ENCODE measurements at regions not wholly inside any gene's neighbourhood (a gene's known extent, or its start where the extent isn't known, plus 50 kb on each side); places are given as distances from the start of the nearest gene placed in this dataset.
A peak's percentile ranks its signal among the peaks of the same experiment; 100 is the strongest.

DNA sequence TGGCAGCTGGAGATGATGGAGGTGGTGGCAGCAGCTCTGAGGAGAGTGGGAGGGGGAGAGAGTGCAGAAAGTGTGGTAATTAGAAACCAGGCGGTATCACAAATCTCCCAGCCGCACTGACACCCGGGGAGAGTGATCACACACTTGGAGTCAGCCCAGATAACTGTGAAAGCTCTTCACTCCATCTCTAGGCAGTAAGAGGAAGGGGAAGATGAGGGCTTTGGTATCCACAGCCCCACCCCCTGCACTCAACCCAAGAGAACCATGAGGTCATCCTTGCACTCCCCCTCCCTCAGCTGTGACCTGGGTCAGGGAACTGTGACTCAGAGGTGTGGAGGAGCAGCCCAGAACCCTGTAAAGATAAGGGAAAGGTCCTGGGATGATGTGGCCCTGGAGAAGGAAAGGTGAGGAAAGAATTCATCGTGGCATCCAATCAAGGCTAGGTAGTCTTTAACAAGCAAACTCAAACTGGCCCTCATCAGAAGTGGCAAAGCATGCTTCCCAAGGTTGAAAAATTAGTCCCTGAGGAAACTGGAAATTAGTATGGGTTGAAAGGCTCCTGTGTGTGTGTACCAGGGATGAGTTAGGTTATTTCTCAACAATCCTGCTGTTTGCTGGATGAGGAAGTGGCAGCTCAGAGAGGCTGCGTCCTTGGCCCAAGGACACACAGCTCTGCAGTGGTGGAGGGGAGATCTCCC lies 111.0 kb upstream of the LHX5 start:
- intact Hi-C loops (cut with micrococcal nuclease; ENCODE audit: unreplicated experiment) = no loop called here
- TF ChIP-seq, protein P1, sequence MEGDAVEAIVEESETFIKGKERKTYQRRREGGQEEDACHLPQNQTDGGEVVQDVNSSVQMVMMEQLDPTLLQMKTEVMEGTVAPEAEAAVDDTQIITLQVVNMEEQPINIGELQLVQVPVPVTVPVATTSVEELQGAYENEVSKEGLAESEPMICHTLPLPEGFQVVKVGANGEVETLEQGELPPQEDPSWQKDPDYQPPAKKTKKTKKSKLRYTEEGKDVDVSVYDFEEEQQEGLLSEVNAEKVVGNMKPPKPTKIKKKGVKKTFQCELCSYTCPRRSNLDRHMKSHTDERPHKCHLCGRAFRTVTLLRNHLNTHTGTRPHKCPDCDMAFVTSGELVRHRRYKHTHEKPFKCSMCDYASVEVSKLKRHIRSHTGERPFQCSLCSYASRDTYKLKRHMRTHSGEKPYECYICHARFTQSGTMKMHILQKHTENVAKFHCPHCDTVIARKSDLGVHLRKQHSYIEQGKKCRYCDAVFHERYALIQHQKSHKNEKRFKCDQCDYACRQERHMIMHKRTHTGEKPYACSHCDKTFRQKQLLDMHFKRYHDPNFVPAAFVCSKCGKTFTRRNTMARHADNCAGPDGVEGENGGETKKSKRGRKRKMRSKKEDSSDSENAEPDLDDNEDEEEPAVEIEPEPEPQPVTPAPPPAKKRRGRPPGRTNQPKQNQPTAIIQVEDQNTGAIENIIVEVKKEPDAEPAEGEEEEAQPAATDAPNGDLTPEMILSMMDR (IDR thresholded peaks at IDR 0.05; ENCODE audit: insufficient read depth in 1 of 2, low read depth in 1 of 2, low read length in 1 of 2, severe bottlenecking in 1 of 2, unreplicated experiment in 1 of 2) = no peak
- no peak overlapping the region for H3K4me3 Mint-ChIP-seq (ENCODE audit: unreplicated experiment)
- H3K27me3 Mint-ChIP-seq (ENCODE audit: insufficient read depth, unreplicated experiment) = no peaks in the 10 kb centered on the region
- peak; percentile 14 to 42 for DNase-seq
- H3K36me3 ChIP-seq (ENCODE audit: control insufficient read depth, insufficient read depth, low read length) = no peaks in the 10 kb centered on the region
- ChIA-PET CTCF (no interaction called here), POLR2A (no interaction called here)
- H3K4me3 ChIP-seq (ENCODE audit: low read depth, low read length) = no peak overlapping the region
- BruUV-seq (replicated peaks) = no TSS peak
- peaks cover 2% of the 10 kb centered on the region; the same call in 1 of the 2 replicates for H3K9me3 ChIP-seq
- H3K9me3 Mint-ChIP-seq (ENCODE audit: unreplicated experiment) = peaks cover 14% of the 10 kb centered on the region
- no peaks in the 10 kb centered on the region; the same call in 1 of the 2 replicates for H3K4me1 ChIP-seq
- H3K4me1 Mint-ChIP-seq (ENCODE audit: low read depth, unreplicated experiment) = no peaks in the 10 kb centered on the region
- H3K36me3 Mint-ChIP-seq (ENCODE audit: insufficient read depth, unreplicated experiment) = no peaks in the 10 kb centered on the region
- H3K27ac Mint-ChIP-seq (ENCODE audit: unreplicated experiment) = no peak overlapping the region
- H3K27me3 ChIP-seq (replicated peaks; ENCODE audit: control insufficient read depth, insufficient read depth, low read length) = no peaks in the 10 kb centered on the region

- Histone ChIP-seq H3K36me3 (ENCODE audit: control insufficient read depth, insufficient read depth, low read length) (no peaks in the 10 kb centered on the region), H3K4me3 (ENCODE audit: low read depth, low read length) (no peak overlapping the region), H3K9me3 (peaks cover 2% of the 10 kb centered on the region; the same call in 1 of the 2 replicates), H3K4me1 (no peaks in the 10 kb centered on the region), H3K27me3 (replicated peaks; ENCODE audit: control insufficient read depth, insufficient read depth, low read length) (no peaks in the 10 kb centered on the region)
- Mint-ChIP-seq H3K9me3 (ENCODE audit: unreplicated experiment) (peaks cover 14% of the 10 kb centered on the region), H3K27me3 (ENCODE audit: insufficient read depth, unreplicated experiment) (peaks cover 5% of the 10 kb centered on the region), H3K4me3 (ENCODE audit: unreplicated experiment) (no peak overlapping the region), H3K27ac (ENCODE audit: unreplicated experiment) (no peak overlapping the region), H3K36me3 (ENCODE audit: insufficient read depth, unreplicated experiment) (no peaks in the 10 kb centered on the region), H3K4me1 (ENCODE audit: low read depth, unreplicated experiment) (no peaks in the 10 kb centered on the region)
- intact Hi-C loops (cut with micrococcal nuclease; ENCODE audit: unreplicated experiment) = no loop called here
- ChIA-PET CTCF (no interaction called here), POLR2A (no interaction called here)
- TF ChIP-seq, protein P1 (IDR thresholded peaks at IDR 0.05; ENCODE audit: insufficient read depth in 1 of 2, low read depth in 1 of 2, low read length in 1 of 2, severe bottlenecking in 1 of 2, unreplicated experiment in 1 of 2) = no peak
- no TSS peak for BruUV-seq (replicated peaks)
- DNase-seq = no peak
These were observed 109.7 kb upstream of the LHX5 start for GRCh38 chr12:113581342-113581741.

- DNase-seq = no peak
- H3K9me3 ChIP-seq = peaks cover 2% of the 10 kb centered on the region; the same call in 1 of the 2 replicates
- intact Hi-C loops (cut with micrococcal nuclease; ENCODE audit: unreplicated experiment) = no loop called here
- Mint-ChIP-seq H3K27ac (ENCODE audit: unreplicated experiment) (no peak overlapping the region), H3K4me3 (ENCODE audit: unreplicated experiment) (no peak overlapping the region), H3K27me3 (ENCODE audit: insufficient read depth, unreplicated experiment) (peaks cover 9% of the 10 kb centered on the region), H3K4me1 (ENCODE audit: low read depth, unreplicated experiment) (no peaks in the 10 kb centered on the region), H3K9me3 (ENCODE audit: unreplicated experiment) (peaks cover 14% of the 10 kb centered on the region), H3K36me3 (ENCODE audit: insufficient read depth, unreplicated experiment) (no peaks in the 10 kb centered on the region)
- H3K4me1 ChIP-seq = no peaks in the 10 kb centered on the region
- H3K27me3 ChIP-seq (replicated peaks; ENCODE audit: control insufficient read depth, insufficient read depth, low read length) = no peaks in the 10 kb centered on the region
- no TSS peak for BruUV-seq (replicated peaks)
- no peaks in the 10 kb centered on the region for H3K36me3 ChIP-seq (ENCODE audit: control insufficient read depth, insufficient read depth, low read length)
- ChIA-PET POLR2A (no interaction called here), CTCF (no interaction called here)
- TF ChIP-seq, protein P1 (IDR thresholded peaks at IDR 0.05; ENCODE audit: insufficient read depth in 1 of 2, low read depth in 1 of 2, low read length in 1 of 2, severe bottlenecking in 1 of 2, unreplicated experiment in 1 of 2) = no peak
- H3K4me3 ChIP-seq (ENCODE audit: low read depth, low read length) = no peak overlapping the region
These were observed 108.8 kb upstream of the LHX5 start for GRCh38 chr12:113580437-113580836.

Measured in Caco-2 (cell line).